Ishikawa (cell line): ENCODE measurements at regions not wholly inside any gene's neighbourhood (a gene's known extent, or its start where the extent isn't known, plus 50 kb on each side); places are given as distances from the start of the nearest gene placed in this dataset.

Experiments used
- CEBPB ChIP-seq: IDR thresholded peaks from 2 replicates; pipeline ENCODE4 v1.6.1; 2012
- CREB1 ChIP-seq: IDR thresholded peaks from 2 replicates; pipeline ENCODE4 v1.6.1; 2012; ENCODE audit warnings: low read depth
- EGR1 ChIP-seq: IDR thresholded peaks from 2 replicates; pipeline ENCODE4 v1.6.1; 2012
- EP300 ChIP-seq: IDR thresholded peaks from 2 replicates; pipeline ENCODE4 v1.6.1; 2012; ENCODE audit warnings: borderline replicate concordance
- FOXM1 ChIP-seq: IDR thresholded peaks from 2 replicates; pipeline ENCODE4 v1.6.1; 2012; ENCODE audit warnings: low read depth, borderline replicate concordance
- NFIC ChIP-seq: IDR thresholded peaks from 2 replicates; pipeline ENCODE4 v1.6.1; 2012
- RAD21 ChIP-seq: IDR thresholded peaks from 2 replicates; pipeline ENCODE4 v1.6.1; 2012; ENCODE audit warnings: low read depth
- TAF1 ChIP-seq: IDR thresholded peaks from 2 replicates; pipeline ENCODE4 v1.6.1; 2012; ENCODE audit warnings: low read depth, mild to moderate bottlenecking
- TCF12 ChIP-seq: IDR thresholded peaks from 2 replicates; pipeline ENCODE4 v1.6.1; 2012; ENCODE audit warnings: low read depth
- TEAD4 ChIP-seq: IDR thresholded peaks from 2 replicates; pipeline ENCODE4 v1.6.1; 2012
- YY1 ChIP-seq: IDR thresholded peaks from 2 replicates; pipeline ENCODE4 v1.6.1; 2012; ENCODE audit warnings: low read depth
- ZBTB7A ChIP-seq: IDR thresholded peaks from 2 replicates; pipeline ENCODE4 v1.6.1; 2012; ENCODE audit warnings: low read depth
- TF ChIP-seq, protein P1 (sequence below): IDR thresholded peaks from 2 replicates; pipeline ENCODE4 v1.6.1; 2012
- TF ChIP-seq, protein P2 (sequence below): IDR thresholded peaks from 2 replicates; pipeline ENCODE4 v1.6.1; 2012; ENCODE audit warnings: low read depth, mild to moderate bottlenecking
- TF ChIP-seq, protein P3 (sequence below): IDR thresholded peaks from 2 replicates; pipeline ENCODE4 v1.6.1; 2012

GRCh38 chr5:158600679-158601078, 499.0 kb downstream of the EBF1 start:
- TF ChIP-seq ZBTB7A (no peak), FOXM1 (no peak), CREB1 (no peak), EGR1 (no peak), TAF1 (no peak), TCF12 (no peak), RAD21 (no peak), YY1 (no peak), CEBPB (no peak), EP300 (no peak), NFIC (no peak), TEAD4 (no peak)
- TF ChIP-seq, protein P1, sequence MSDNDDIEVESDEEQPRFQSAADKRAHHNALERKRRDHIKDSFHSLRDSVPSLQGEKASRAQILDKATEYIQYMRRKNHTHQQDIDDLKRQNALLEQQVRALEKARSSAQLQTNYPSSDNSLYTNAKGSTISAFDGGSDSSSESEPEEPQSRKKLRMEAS, result no peak
- TF ChIP-seq, protein P2, sequence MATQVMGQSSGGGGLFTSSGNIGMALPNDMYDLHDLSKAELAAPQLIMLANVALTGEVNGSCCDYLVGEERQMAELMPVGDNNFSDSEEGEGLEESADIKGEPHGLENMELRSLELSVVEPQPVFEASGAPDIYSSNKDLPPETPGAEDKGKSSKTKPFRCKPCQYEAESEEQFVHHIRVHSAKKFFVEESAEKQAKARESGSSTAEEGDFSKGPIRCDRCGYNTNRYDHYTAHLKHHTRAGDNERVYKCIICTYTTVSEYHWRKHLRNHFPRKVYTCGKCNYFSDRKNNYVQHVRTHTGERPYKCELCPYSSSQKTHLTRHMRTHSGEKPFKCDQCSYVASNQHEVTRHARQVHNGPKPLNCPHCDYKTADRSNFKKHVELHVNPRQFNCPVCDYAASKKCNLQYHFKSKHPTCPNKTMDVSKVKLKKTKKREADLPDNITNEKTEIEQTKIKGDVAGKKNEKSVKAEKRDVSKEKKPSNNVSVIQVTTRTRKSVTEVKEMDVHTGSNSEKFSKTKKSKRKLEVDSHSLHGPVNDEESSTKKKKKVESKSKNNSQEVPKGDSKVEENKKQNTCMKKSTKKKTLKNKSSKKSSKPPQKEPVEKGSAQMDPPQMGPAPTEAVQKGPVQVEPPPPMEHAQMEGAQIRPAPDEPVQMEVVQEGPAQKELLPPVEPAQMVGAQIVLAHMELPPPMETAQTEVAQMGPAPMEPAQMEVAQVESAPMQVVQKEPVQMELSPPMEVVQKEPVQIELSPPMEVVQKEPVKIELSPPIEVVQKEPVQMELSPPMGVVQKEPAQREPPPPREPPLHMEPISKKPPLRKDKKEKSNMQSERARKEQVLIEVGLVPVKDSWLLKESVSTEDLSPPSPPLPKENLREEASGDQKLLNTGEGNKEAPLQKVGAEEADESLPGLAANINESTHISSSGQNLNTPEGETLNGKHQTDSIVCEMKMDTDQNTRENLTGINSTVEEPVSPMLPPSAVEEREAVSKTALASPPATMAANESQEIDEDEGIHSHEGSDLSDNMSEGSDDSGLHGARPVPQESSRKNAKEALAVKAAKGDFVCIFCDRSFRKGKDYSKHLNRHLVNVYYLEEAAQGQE, result no peak
- TF ChIP-seq, protein P3, sequence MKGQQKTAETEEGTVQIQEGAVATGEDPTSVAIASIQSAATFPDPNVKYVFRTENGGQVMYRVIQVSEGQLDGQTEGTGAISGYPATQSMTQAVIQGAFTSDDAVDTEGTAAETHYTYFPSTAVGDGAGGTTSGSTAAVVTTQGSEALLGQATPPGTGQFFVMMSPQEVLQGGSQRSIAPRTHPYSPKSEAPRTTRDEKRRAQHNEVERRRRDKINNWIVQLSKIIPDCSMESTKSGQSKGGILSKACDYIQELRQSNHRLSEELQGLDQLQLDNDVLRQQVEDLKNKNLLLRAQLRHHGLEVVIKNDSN, result no peak

DNA sequence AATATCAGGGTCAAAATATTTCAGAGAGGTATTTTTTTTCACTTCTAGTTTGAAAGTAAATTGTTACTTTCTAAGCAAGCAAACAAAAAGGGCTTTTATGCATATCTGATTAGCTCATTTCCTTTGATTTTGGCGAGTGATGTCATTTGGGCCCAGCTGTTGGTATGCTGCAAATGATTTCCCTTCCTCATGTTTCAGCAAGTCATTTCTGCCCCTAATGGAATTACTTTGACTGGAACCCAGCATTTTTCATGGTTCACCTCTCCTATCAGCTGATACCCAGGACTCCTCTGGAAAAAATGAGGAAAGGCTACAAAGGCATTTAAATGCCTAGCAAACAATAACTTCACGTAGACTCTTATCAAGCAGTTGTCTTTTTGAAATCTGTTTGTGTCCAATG, 500.6 kb downstream of the EBF1 start:
- no peak for TF ChIP-seq TCF12
- TF ChIP-seq, protein P3, result no peak
- TF ChIP-seq, protein P2, result no peak
- TF ChIP-seq NFIC, result no peak
- TF ChIP-seq TEAD4, result no peak
- no peak for TF ChIP-seq CREB1
- TF ChIP-seq EGR1, result no peak
- TF ChIP-seq, protein P1, result no peak
- no peak for TF ChIP-seq ZBTB7A
- no peak for TF ChIP-seq CEBPB

DNA sequence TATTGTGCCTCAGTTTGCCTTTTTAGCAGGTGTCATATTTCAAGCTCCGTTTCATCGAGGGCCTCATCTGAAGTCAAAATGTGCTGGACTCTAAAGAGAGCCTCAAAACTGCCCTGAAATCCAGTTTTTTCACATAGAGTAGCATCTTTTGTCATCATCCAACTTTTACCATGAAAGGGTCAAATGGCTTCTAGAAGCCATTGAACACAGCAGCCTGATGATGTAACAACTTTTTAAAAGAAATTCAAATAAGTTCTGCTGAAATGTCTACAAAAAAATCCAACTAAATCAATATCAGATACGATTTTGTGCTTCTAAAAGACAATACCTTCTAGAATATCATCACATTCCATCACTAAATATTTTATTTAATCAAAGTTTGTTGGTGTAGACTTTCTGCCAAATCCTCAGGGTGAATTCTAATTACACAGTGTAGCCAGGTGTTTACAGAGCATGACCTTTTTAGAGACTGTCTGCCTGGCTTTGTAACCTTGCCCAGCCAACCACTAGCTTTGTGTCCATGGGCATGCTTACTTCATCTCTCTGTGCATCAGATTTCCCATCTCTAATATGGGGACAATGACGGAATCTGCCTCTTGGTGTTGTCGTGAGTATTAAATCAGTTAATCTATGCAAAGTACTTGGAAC, 505.0 kb downstream of the EBF1 start:
- no peak for TF ChIP-seq ZBTB7A
- TF ChIP-seq, protein P1, result no peak
- TF ChIP-seq RAD21, result no peak
- no peak for TF ChIP-seq NFIC
- TF ChIP-seq CREB1, result no peak
- TF ChIP-seq EGR1, result no peak
- TF ChIP-seq TCF12, result no peak

- TF ChIP-seq, protein P2, result no peak
- no peak for TF ChIP-seq TCF12
- TF ChIP-seq, protein P1, result no peak
- TF ChIP-seq, protein P3, result no peak
- TF ChIP-seq CEBPB, result no peak
- TF ChIP-seq CREB1, result no peak
- TF ChIP-seq ZBTB7A, result no peak
- TF ChIP-seq RAD21, result no peak
- TF ChIP-seq EP300, result no peak
- no peak for TF ChIP-seq EGR1
Measured at GRCh38 chr5:158593925-158594324, 505.8 kb downstream of the EBF1 start.
